Heart left ventricle (tissue), 16 donors: ENCODE measurements at regions not wholly inside any gene's neighbourhood (a gene's known extent, or its start where the extent isn't known, plus 50 kb on each side); places are given as distances from the start of the nearest gene placed in this dataset.
A peak's percentile ranks its signal among the peaks of the same experiment; 100 is the strongest.

ENCODE experiments used
- ATAC-seq, 4 donors: fragments of 200-7000 bp; cut with Tn5 transposase; one replicate each; pipeline ENCODE4 v1.9.1; 2020 to 2022; ENCODE audit warnings: moderate library complexity in 4 of 4, mild to moderate bottlenecking in 3 of 4, moderate number of reproducible peaks in 1 of 4
- DNase-seq, 5 donors: peaks; one replicate each; pipeline ENCODE4 v3.0.0-alpha.2; 2020
- H3K27ac ChIP-seq, 12 donors: fragments of 200-600 bp; sonication (generic) in 4 of 12; one replicate each; pipeline versions ENCODE4 v1.5.0 to v1.8.0; 2016 to 2022; ENCODE audit warnings: mild to moderate bottlenecking in 2 of 12
- H3K27me3 ChIP-seq, 9 donors: fragments of 200-600 bp; sonication (generic) in 2 of 9; one replicate each; pipeline versions ENCODE4 v1.5.1 to v1.8.0; 2016 to 2022; ENCODE audit warnings: mild to moderate bottlenecking in 3 of 9
- H3K36me3 ChIP-seq, 9 donors: fragments of 200-600 bp; sonication (generic) in 2 of 9; one replicate each; pipeline versions ENCODE4 v1.5.0 to v1.8.0; 2018 to 2022; ENCODE audit warnings: mild to moderate bottlenecking in 2 of 9
- H3K4me1 ChIP-seq, 12 donors: fragments of 200-600 bp; sonication (generic) in 4 of 12; one replicate each; pipeline versions ENCODE4 v1.5.0 to v1.8.0; 2016 to 2022; ENCODE audit warnings: mild to moderate bottlenecking in 3 of 12
- H3K4me3 ChIP-seq, 12 donors: fragments of 200-600 bp; sonication (generic) in 4 of 12; one replicate each; pipeline versions ENCODE4 v1.5.0 to v1.8.0; 2017 to 2022; ENCODE audit warnings: mild to moderate bottlenecking in 9 of 12, moderate library complexity in 4 of 12
- H3K9me3 ChIP-seq, 12 donors: fragments of 200-600 bp; sonication (generic) in 4 of 12; one replicate each; pipeline versions ENCODE4 v1.5.0 to v1.8.0; 2016 to 2022; ENCODE audit warnings: mild to moderate bottlenecking in 1 of 12
- CTCF ChIP-seq, 12 donors: fragments of 200-600 bp; sonication (generic) in 4 of 12; IDR thresholded peaks; one replicate each; pipeline versions ENCODE4 v1.5.0 to v1.8.0; 2018 to 2022; ENCODE audit warnings: antibody characterized with exemption in 12 of 12, mild to moderate bottlenecking in 5 of 12
- POLR2A ChIP-seq, 2 donors: fragments of 450-650 bp; IDR thresholded peaks; one replicate each; pipeline ENCODE4 v1.6.1; 2017; ENCODE audit warnings: antibody characterized with exemption in 2 of 2, mild to moderate bottlenecking in 2 of 2, moderate library complexity in 2 of 2
- WGBS, 4 donors: extraction: QIAGEN DNeasy Blood & Tissue Kit in 2 of 4; methylation state at CpG; one replicate each; pipeline versions ENCODE4 v1.1.5 to v1.1.7; 2013 to 2018; 5-methylcytosine and 5-hydroxymethylcytosine counted together
- intact Hi-C, 10 donors: fragments of 100-400 bp; cut with DNase I; formaldehyde crosslinking; loops; one replicate each; pipeline versions ENCODE4 v1.11.1 to v1.14.2; 2022
- donor health status: ischemic (EF 13 %, LVEDD 7.1; RV severe dilation, severe dysfunction).
- donor health status: healthy with polysubstance abuse.
- donor health status: DM: no; HTN: yes; CAD: no.
- donor health status: DM: no; HTN: no; CAD: no.
- donor health status: ischemic (EF 25% LVEDD 6.9; RV normal size, moderate dysfunction).
- donor health status: ischemic (EF 25% LVEDD 5.7; RV mildly dilated, moderate dysfunction).
- donor health status: healthy.
- donor health status: DM: yes; HTN: yes; CAD: no.
- donor health status: ischemic (EF 35%, LVEDD 5.7; RV mildly dilated, moderate dysfunction).
- donor health status: nonischemic (EF 11% LVEDD 7.7; RV severe dilation, severe dysfunction).
- donor health status: DM: yes; HTN: yes; CAD: no.
- donor health status: PGD.
- donor health status: ischemic (EF 29% LVEDD 5.4; RV normal size, mild dysfunction).
- donor health status: nonischemic (EF 23%, LVEDD 6.1; RV moderate dilation, normal function).

GRCh38 chr3:99131876-99132275 lies 230.4 kb upstream of the DCBLD2 start:
- no peaks in the 10 kb centered on the region for H3K27me3 ChIP-seq
- H3K27ac ChIP-seq: no peak overlapping the region
- intact Hi-C loops: no loop called here
- no peaks in the 10 kb centered on the region for H3K36me3 ChIP-seq
- no peaks in the 10 kb centered on the region for H3K9me3 ChIP-seq
- ATAC-seq (no peak), DNase-seq (no peak)
- H3K4me1 ChIP-seq: peaks cover 0 to 8% (median 0%) of the 10 kb centered on the region in 12 donors
- TF ChIP-seq CTCF (IDR thresholded peaks at IDR 0.05) (no peak), POLR2A (IDR thresholded peaks at IDR 0.05) (no peak)
- H3K4me3 ChIP-seq: no peak overlapping the region

- H3K27ac ChIP-seq: peak overlapping the region in 2 of 12 donors; percentile 14 to 24
Measured at GRCh38 chr3:99128725-99129505, 227.4 kb upstream of the DCBLD2 start.

GRCh38 chr3:99128235-99128634 lies 226.7 kb upstream of the DCBLD2 start:
- intact Hi-C loops: no loop called here
- 62 to 71% (median 65%) methylated on average over 2 of the region's 2 CpGs for WGBS, 4 donors
- Histone ChIP-seq H3K4me3 (no peak overlapping the region), H3K27ac (peak overlapping the region in 1 of 12 donors; percentile 22), H3K4me1 (peaks cover 0 to 8% (median 0%) of the 10 kb centered on the region in 12 donors), H3K27me3 (no peaks in the 10 kb centered on the region), H3K9me3 (no peaks in the 10 kb centered on the region), H3K36me3 (no peaks in the 10 kb centered on the region)
- no peak for DNase-seq
- no peak for TF ChIP-seq CTCF (IDR thresholded peaks at IDR 0.05)
- no peak for TF ChIP-seq POLR2A (IDR thresholded peaks at IDR 0.05)
- no peak for ATAC-seq

More at GRCh38 chr3:99128725-99129505, 227.4 kb upstream of the DCBLD2 start:
- Histone ChIP-seq H3K27me3 (no peaks in the 10 kb centered on the region), H3K4me1 (peaks cover 0 to 8% (median 0%) of the 10 kb centered on the region in 12 donors), H3K4me3 (no peak overlapping the region), H3K9me3 (no peaks in the 10 kb centered on the region), H3K36me3 (no peaks in the 10 kb centered on the region)
- intact Hi-C loops: no loop called here
- 34 to 54% (median 44%) methylated on average over 4 of the region's 4 CpGs for WGBS, 4 donors
- ATAC-seq (peak; percentile 28 to 87 (median 56)), DNase-seq (no peak)
- TF ChIP-seq CTCF (IDR thresholded peaks at IDR 0.05) (no peak), POLR2A (IDR thresholded peaks at IDR 0.05) (no peak)

- no peak overlapping the region for H3K4me3 ChIP-seq
- peaks cover 0 to 8% (median 0%) of the 10 kb centered on the region in 12 donors for H3K4me1 ChIP-seq
- DNase-seq: no peak
- no peaks in the 10 kb centered on the region for H3K9me3 ChIP-seq
- ATAC-seq: no peak
- no peak for TF ChIP-seq CTCF (IDR thresholded peaks at IDR 0.05)
- no peak for TF ChIP-seq POLR2A (IDR thresholded peaks at IDR 0.05)
- no peak overlapping the region for H3K27ac ChIP-seq
- intact Hi-C loops: no loop called here
- no peaks in the 10 kb centered on the region for H3K27me3 ChIP-seq
- 50 to 58% (median 53%) methylated on average over 1 of the region's 1 CpG for WGBS, 4 donors
- H3K36me3 ChIP-seq: no peaks in the 10 kb centered on the region
Measured at GRCh38 chr3:99126316-99126715, 224.8 kb upstream of the DCBLD2 start.
